Stimulated activated CD4-positive, alpha-beta T cell treated with anti-CD3 and anti-CD28 coated beads, Interleukin-1b, Interleukin-23, amount 100 ng/mL, for 48 hours (primary cell): ENCODE measurements at regions not wholly inside any gene's neighbourhood (a gene's known extent, or its start where the extent isn't known, plus 50 kb on each side); places are given as distances from the start of the nearest gene placed in this dataset.
"Not testable (repeated sequence)": the region's sequence is repeated elsewhere in the genome, so short reads cannot be mapped to it uniquely, and the experiment has no call there.

Experiments
- DNase-seq: peaks from one replicate; pipeline ENCODE4 v3.0.0-alpha.2; 2020

GRCh38 chr7:4527988-4528636 is 154.0 kb upstream of the FOXK1 start:
- DNase-seq: no peak

GRCh38 chr7:4531236-4531635 is 150.9 kb upstream of the FOXK1 start:
- no peak for DNase-seq

DNA sequence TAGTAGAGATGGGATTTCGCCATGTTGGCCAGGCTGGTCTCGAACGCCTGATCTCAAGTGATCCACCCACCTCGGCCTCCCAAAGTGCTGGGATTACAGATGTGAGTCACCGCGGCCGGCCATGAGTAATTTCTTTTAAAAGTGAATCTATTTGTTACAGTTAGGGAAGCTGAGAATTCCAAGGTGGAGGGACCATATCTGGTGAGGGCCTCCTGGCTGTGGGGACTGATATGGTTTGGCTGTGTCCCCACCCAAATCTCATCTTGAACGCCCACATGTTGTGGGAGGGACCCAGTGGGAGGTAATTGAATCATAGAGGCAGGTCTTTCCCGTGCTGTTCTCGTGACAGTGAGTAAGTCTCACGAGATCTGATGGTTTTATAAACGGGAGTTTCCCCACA is 148.8 kb upstream of the FOXK1 start:
- DNase-seq: not testable (repeated sequence)

DNA sequence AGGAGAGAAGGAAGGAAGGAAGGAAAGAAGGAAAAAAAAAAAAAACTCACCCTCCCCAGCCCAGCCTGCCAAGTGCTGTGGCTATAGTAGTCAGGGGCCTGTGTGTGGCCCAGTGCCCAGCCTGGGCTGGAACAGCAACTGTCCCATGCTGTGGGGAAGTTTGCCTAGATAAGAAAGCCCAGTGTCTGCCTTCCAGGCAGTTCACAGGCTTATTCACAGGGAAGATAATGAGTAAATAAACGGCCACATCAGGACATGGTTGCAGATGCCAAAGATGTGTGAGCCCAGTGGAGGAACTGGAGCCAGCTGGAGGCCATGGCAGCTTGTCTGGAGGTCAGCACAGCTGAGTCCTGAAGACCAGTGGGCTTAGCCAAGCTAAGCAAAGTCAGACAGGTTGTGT is 132.4 kb upstream of the FOXK1 start:
- DNase-seq: no peak

- no peak for DNase-seq
Observed at GRCh38 chr7:4550117-4550516, 132.0 kb upstream of the FOXK1 start.

DNA sequence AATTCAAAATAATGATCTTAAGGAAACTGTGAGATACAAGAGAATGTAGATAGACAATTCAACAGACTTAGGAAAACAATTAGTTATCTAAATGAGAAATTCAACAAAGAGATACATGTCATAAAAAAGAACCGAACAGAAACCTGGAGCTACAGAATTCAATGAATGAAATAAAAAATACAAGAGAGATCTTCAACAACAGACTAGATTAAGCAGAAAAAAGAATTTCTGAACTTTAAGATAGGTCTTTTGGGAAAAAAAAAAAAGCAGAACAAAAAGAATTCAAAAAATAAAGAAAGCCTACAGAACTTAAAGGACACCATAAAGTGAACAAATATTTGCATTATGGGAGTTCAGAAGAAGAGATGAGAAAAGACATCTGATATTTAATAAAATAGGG is 129.1 kb upstream of the FOXK1 start:
- DNase-seq: no peak

GRCh38 chr7:4556868-4557793 is 125.0 kb upstream of the FOXK1 start:
- DNase-seq: no peak

GRCh38 chr7:4561795-4562194 is 120.3 kb upstream of the FOXK1 start:
- DNase-seq: no peak

DNA sequence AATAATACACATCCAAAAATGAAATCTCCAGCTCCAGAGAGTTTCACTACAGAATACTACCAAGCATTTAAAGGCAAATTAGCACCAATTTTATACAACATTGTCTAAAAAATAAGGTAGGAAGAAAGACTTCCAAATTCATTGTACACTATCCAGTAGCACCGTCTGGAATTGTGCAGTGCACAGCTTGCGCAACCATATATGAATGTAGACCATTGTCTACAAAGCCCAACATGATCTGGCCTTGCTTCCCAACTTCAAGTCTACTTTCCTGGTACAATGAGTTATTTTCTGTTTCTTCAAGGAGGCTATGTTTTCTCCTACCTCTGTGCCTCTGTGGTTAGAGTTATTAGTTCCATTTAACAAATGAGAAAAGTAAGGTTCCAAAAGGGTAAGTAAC is 115.4 kb upstream of the FOXK1 start:
- no peak for DNase-seq

- DNase-seq: no peak
Observed at GRCh38 chr7:4574851-4575250, 107.2 kb upstream of the FOXK1 start.

DNA sequence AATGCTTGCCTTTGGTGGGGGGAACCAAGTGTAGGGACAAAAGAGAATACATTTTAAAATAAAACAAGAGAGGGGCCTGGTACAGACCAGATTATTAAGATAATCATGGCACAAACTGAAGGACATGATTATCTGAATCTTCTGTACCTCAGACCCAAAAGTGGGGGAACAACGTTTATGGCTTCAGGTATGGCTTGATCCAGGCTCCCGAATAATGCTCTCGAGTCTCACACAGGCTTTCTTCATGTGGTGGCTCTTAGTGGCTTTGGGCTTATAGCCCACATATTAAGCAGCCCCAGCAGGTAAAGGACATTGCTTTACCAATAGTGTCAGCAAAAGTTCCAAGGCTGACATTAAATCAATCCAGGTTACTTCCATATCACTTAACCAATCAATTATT is 106.8 kb upstream of the FOXK1 start:
- DNase-seq: no peak

DNA sequence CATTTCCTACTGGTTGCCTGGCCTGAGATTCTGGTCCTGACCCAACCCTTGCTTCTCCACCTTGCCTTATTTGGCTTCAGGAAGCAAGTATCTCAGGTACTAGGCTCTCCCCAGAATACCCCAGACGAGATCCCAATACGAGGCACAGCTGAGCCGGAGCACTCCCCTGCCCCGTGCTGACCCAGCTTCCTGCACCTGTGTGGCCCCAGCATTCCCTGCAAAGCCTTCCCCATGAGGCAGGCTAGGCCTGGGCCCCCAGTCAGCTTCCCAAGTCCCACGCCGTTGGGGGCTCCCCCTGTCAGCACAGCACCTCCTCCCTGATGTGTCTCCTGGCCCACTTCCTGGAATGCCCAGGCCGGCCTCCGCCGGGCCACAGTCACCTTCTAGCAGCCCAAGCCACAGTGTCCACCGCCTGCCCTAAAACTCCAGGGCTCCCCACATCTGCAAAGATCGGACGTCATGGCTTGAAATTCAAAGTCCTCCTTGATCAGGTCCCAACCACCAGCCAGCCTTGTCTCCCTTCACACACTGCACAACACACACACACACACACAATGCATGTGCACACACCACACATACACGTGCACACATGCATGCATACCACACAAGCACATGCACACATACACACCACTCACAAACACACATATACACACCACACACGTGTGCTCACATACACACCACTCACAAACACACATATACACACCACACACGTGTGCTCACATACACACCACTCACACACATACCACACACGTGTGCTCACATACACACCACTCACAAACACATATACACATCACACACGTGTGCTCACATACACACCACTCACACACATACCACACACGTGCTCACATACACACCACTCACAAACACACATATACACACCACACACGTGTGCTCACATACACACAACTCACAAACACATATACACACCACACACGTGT is 78.9 kb upstream of the FOXK1 start:
- DNase-seq: no peak

DNA sequence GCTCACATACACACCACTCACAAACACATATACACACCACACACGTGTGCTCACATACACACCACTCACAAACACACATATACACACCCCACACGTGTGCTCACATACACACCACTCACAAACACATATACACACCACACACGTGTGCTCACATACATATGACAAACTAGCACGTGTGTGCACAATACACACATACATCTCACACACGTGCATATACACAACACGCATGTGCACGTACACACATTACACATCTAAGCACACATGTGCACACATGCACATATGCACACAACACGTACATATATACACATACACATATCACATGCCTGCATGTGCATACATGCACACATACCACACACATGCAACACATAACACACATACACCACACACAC is 78.3 kb upstream of the FOXK1 start:
- no peak for DNase-seq

DNA sequence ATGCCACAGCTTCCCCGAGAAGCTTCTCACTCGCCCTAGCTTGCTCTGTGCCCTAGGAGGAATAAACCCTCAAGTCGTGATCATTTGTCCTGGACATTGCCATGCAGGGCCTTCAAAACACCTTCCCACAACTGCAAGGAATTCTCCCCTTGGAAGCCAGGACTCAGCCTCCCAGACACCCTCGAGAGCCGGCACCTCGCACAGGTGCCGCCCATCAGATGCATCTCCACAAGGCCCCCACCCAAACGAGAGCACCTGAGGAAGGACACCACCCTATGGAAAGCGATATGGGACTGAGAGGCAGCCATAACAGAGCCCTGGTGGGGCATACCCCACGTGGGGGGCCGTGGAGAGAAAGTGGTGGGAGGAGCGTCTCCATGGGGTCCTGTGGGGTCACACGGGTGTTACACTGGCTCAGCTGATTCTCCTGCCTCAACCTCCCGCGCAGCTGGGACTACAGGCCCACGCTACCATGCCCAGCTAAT is 77.6 kb upstream of the FOXK1 start:
- DNase-seq: no peak

GRCh38 chr7:4606797-4607196 is 75.3 kb upstream of the FOXK1 start:
- DNase-seq: no peak

- DNase-seq: no peak
Observed at GRCh38 chr7:4607311-4607729, 74.8 kb upstream of the FOXK1 start.

- DNase-seq: not testable (repeated sequence)
Observed at GRCh38 chr7:4609576-4609975, 72.5 kb upstream of the FOXK1 start.

DNA sequence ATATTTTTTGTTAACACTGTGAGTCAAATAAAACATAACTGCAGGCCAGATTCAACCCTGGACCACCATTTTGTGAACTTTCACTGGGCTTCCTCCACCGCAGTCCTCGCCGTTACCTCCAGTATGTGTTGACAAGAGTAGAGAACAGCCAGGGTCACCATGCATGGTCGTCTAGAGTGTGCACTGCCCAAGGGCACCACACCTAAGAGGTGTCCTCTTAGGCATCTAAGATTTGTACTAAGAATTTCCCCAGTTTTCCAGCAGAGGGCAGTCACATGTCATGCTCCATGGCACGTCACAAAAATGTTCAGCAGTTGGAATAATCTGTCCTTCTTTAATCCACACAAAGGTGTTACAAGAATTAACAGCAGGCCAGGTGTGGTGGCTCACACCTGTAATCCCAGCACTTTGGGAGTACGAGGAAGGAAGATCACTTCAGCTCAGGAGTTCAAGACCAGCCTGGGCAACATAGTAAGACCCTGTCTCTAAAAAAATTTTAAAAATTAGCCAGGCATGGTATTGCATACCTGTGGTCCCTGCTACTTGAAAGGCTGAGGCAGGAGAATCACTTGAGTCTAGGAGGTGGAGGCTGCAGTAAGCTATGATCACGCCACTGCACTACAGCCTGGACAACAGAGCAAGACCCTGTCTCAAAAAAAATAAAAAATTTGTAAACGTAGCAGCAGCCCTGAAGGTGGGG is 71.2 kb upstream of the FOXK1 start:
- peak; percentile 30 for DNase-seq

DNA sequence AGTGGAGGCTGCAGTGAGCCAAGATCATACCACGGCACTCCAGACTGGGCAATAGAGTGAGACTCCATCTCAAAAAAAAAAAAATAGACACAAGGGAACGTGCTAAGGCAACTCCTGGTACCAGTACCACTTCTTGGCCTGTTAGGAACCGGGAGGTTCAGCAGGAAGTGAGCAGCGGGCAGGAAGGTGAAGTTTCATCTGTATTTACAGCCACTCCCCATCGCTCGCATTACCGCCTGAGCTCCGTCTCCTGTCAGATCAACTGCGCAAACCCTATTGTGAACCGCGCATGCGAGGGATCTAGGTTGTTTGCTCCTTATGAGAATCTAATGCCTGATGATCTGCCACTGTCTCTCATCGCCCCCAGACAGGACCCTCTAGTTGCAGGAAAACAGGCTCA is 69.9 kb upstream of the FOXK1 start:
- no peak for DNase-seq

DNA sequence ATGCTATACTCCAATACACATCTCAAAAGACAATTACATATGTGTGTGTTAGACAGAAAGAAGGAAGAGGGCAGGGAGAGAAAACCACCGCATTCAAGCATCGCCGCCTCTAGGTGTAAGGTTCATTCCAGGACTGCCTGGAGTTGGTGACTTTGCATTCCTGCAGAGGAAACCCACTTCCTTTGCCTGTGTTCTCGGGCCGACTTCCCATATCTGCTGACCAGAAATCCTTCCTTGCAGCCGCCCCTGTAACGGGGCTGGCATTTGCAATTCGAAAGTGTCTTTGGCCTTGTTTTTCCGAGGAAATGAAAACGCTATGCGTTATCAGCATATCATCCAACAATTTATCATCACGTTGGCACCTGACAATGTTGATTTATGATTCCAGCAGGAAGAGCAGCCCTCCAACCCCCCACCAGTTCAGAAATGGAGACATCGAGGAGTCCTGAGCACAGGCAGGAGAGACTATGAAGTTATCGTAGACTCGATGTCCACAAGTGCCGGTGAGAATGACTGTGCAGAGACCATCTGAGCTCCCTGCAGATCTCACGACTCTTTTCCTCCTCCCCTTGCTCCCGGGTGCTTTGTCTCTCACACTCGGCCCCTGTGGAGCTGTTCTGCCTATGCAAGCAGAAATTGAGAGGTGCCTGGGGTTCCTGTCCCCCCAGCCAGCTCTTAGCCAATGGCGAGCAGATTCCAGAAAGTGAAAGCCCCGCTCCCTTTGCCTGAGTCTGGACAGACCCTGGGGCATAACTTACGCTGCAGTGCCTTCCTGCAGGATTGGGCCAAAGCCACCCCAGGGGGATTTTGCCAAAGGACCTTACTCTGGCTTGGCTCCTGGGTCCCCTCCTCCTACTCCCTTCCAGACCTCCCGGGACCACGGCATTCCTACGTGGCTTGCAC is 68.9 kb upstream of the FOXK1 start:
- DNase-seq: no peak

- no peak for DNase-seq
Observed at GRCh38 chr7:4613846-4614548, 68.1 kb upstream of the FOXK1 start.
